ENCODE measurements at regions not wholly inside any gene's neighbourhood (a gene's known extent, or its start where the extent isn't known, plus 50 kb on each side); places are given as distances from the start of the nearest gene placed in this dataset.

- intact Hi-C loops (cut with DNase I): no loop called here
- ATAC-seq: no peak
- no peak for DNase-seq
Observed at GRCh38 chr12:19836456-19836855, 397.2 kb downstream of the AEBP2 start.

GRCh38 chr12:19837543-19837942 lies 398.3 kb downstream of the AEBP2 start:
- DNase-seq: no peak
- intact Hi-C loops (cut with DNase I): no loop called here
- peak in 1 of 2 donors; percentile 43 for ATAC-seq

DNA sequence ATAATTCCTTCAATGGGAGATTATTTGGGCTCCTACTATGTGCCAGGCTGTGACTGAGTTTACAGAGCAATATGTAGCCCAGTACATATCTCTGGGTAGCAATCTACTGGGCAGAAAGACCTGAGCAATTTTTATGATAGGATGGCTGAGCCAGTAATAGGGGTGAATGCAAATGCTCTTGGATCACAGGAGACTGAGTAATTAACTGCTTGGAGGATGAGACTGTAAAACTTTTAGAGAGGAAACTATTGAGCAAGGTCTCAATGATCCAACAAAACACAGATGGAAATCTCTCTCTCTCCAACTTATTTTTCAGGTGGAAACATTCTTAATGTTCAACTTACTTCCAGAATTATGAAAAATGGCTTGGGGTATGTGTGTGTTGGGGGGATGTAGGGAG lies 402.2 kb downstream of the AEBP2 start:
- intact Hi-C loops (cut with DNase I): no loop called here
- no peak for DNase-seq
- ATAC-seq: peak in 1 of 2 donors; percentile 41

DNA sequence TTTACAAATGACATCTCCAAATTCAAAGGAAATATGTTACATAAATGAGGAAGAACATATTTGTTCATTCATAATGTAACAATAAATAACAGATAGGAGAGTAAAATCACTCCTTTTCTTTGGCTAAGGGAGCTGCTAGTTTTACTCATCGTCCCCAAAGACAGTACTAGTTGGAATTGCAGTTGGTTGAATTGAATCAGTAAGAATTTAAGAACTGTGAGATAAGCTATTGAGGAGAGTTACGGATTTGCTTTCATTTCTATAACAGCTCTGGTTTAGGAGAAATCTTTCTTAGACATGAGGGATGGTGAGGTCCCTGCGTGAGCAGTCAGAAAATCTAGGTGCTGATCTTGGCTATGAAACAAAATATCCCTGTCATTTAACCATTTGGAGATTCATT lies 402.8 kb downstream of the AEBP2 start:
- ATAC-seq: peak in 1 of 2 donors; percentile 33
- intact Hi-C loops (cut with DNase I): no loop called here
- no peak for DNase-seq

DNA sequence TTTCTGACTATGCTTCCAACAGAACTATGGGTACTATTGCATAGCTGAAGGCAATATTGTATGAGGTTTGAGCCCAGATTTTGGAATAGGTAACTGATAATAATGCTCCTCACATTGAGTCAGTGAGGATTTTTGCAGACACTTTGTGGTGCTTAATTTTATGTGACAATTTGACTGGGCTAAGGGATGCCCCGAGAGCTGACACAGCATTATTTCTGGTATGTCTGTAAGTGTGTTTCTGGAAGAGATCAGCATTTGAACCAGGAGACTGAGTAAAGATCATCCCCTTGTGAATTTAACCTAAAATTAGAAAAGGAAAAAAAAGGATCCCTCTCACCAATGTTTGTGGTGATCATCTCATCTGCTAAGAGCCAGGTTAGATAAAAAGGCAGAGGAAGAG lies 404.9 kb downstream of the AEBP2 start:
- no peak for DNase-seq
- ATAC-seq: no peak
- intact Hi-C loops (cut with DNase I): no loop called here

DNA sequence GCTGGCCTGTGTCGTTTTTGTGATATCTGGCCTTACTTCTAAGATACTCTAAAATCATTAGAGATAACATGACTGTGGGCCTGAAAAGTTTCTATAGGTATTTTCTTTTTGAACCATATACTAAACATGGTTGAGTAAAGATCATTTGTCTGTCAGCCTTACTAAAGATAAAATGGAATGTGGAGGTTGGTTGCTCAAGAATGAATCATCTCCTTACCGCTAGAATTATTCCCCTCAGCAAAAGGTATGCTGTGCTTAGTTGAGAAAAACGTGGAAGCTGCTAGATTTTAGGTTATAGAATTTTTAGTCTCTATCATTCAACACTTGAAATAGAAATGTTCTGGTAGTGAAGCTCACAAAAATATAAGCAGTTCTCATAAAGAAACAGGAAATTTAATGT lies 407.3 kb downstream of the AEBP2 start:
- ATAC-seq (peak in 1 of 2 donors; percentile 34), DNase-seq (no peak)
- intact Hi-C loops (cut with DNase I): loop anchor here in 1 of 2 donors (5.0 kb wide), 1 partner anchor 46 kb away; no protein-coding TSS in a partner anchor

DNA sequence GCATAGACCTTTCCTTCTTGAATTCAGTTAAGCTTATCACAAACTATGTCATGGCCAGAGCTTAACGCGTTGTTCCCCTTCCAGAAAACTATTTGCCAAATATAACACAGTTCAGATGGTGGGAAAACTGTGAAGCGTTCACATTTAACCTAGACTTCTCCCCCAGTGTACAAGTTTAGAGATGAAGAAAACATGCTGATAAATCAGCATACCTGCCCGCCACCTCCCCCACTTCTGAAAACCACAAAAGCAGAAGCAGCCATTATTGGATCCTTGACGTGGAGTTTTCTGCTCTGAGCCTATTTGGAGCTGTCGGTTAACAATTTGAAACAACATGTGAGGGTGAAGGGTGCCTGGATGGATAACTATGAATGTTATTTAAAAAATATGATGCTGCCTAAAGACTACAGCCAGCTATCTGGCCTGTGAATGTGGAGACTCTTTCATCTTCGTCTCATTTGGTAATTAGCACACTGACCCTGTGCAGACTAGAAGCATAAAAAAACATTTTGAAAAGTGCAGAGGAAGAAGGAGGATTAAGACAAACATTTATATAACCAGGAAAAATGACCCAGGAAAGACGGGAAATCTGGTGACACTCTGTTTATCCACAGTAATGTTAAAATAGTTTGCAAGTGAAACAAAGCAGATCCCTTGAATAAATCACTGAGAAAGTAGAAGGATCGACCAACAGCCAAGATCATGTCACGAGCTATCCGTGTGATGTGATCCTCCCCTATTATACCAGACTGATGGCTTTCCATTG lies 408.2 kb downstream of the AEBP2 start:
- intact Hi-C loops (cut with DNase I): loop anchor here in 1 of 2 donors (5.0 kb wide), 1 partner anchor 45 kb away; no protein-coding TSS in a partner anchor
- DNase-seq: no peak

GRCh38 chr12:19848421-19848820 lies 409.1 kb downstream of the AEBP2 start:
- DNase-seq: no peak
- ATAC-seq: peak in 1 of 2 donors; percentile 5
- intact Hi-C loops (cut with DNase I): loop anchor here in 1 of 2 donors (5.0 kb wide), 1 partner anchor 44 kb away; no protein-coding TSS in a partner anchor

More for the DNA sequence above, 408.2 kb downstream of the AEBP2 start:
- peak; percentile 83 to 87 for ATAC-seq

DNA sequence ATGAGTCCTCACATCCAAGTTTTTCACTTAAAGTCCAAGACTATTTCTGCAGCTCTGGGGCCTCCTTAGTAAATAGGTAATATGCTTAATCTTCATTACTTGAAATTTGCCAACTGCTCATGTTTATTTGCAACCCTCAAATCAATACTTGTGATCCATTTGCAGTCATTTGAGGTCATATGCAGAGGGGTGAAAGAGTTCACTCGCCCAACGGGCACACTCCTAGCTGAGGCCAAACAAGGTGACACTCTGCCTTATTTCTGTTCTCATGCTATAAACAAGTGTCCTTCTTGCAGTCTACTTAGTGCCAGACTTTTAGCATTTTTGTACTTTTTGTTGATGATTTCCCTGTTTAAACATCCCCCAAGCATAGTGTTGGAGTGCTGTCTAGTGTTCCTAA lies 409.9 kb downstream of the AEBP2 start:
- intact Hi-C loops (cut with DNase I): loop anchor here in 1 of 2 donors (5.0 kb wide), 1 partner anchor 43 kb away; no protein-coding TSS in a partner anchor
- no peak for DNase-seq
- no peak for ATAC-seq

- intact Hi-C loops (cut with DNase I): no loop called here
- DNase-seq: no peak
- peak in 1 of 2 donors; percentile 69 for ATAC-seq
Observed at GRCh38 chr12:19850346-19851065, 411.2 kb downstream of the AEBP2 start.

- intact Hi-C loops (cut with DNase I): no loop called here
- peak in 1 of 2 donors; percentile 13 for ATAC-seq
- no peak for DNase-seq
Observed at GRCh38 chr12:19852100-19852855, 413.0 kb downstream of the AEBP2 start.

- intact Hi-C loops (cut with DNase I): no loop called here
- DNase-seq (no peak), ATAC-seq (peak; percentile 10 to 36)
Observed at GRCh38 chr12:19855851-19856250, 416.6 kb downstream of the AEBP2 start.

DNA sequence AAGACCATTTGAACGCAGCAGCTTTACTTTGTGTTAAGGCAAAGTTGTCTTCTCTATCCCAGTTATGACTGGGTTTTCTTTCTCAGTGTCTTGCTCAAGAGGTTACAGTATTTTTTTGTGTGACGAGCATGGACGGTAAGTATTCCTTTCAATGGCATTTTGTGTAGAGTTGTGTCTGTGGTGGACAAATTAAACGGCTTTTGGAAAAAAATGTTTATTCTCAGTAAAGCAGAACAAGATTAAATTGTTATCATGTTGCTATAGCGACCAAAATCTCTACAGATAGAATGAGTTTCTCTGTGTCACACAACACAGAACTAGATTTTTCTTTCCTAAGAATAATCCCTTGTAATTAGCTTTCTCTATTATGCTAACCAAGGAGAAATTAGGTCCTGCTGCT lies 417.1 kb downstream of the AEBP2 start:
- DNase-seq: no peak
- ATAC-seq: peak; percentile 62 to 64

GRCh38 chr12:19857204-19857603 lies 417.9 kb downstream of the AEBP2 start:
- intact Hi-C loops (cut with DNase I): no loop called here
- DNase-seq (no peak), ATAC-seq (no peak)

More for the DNA sequence above, 417.1 kb downstream of the AEBP2 start:
- intact Hi-C loops (cut with DNase I): no loop called here

DNA sequence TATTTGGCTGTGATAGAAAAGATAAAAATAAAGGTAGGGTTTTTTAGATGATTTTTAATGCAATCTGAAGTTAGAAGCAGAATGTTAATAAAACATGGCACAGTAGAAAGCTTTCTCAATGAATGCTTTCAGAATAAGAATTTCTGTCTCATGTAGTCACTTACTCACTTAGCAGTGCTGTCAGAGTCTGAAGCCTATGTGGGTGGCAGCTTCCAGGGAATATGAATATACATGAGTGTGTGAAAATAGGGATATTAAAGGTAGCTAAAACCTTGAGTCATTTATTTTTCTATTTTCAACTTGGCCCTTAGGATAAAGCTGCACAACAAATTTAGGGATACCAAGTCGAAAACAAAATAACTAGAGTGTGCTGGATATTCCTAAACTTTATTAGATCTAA lies 427.9 kb downstream of the AEBP2 start:
- ATAC-seq (no peak), DNase-seq (no peak)
- intact Hi-C loops (cut with DNase I): no loop called here

- DNase-seq (no peak), ATAC-seq (no peak)
- intact Hi-C loops (cut with DNase I): no loop called here
Observed at GRCh38 chr12:19867970-19868369, 428.7 kb downstream of the AEBP2 start.

DNA sequence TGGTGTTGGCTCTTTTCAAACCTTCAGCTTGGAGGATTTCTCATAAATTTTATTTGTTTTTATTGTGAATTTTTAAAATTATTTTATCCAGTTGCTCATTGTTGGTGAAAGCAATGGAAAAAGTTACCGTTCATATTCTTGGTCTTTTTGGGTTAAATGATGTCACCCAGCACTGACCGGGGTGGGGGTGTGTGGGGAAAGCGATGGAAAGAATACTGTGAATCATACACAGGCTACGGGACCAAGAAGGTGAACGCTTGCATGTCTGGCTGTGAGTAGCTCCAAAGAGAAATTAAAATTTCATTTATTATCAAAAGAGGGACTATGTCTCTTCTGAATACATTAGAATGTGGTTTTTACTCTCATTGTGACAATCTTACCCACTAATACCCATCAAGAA lies 430.1 kb downstream of the AEBP2 start:
- ATAC-seq (no peak), DNase-seq (no peak)
- intact Hi-C loops (cut with DNase I): no loop called here

DNA sequence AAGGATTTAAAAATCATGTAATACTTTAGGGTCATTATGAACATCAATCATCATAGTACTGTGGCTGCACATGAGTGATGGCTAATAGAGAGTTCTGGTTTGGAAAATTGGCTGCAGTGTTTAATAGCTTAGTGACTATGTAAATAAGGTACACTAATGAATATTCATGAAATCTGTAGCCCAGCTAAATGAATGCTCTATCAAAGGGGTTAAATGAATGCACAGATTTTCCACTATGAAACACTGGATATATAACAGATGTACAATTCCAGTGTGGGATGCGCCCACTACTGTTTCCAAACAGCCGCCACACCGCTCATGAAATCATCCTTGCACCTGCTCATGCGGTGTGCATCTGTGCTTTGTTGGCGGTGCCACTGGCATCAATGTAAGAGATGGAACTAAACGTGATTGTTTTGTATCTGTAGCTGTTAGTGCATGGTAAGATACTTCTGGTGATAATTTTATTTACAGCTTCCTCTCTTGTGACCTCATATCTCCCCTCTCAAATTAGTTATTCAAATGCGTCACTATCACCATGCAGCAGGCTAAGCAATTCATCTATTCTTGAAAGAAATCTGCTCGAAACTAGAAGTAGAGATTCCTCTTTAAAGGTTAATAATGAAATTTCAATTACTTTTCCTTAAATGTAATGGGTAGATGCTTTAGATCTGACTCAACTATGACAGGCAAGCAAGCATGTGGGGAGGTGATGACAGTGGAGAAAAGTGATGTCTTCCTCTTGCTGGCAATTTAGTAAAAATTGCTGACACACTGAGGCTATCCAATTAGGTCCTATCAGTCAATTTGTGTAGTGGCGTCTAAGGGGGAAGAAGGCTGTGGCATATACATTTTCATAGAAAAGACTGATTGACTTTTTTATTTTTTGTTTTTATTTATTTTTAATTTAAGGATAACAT lies 433.6 kb downstream of the AEBP2 start:
- intact Hi-C loops (cut with DNase I): no loop called here
- no peak for ATAC-seq
- no peak for DNase-seq

DNA sequence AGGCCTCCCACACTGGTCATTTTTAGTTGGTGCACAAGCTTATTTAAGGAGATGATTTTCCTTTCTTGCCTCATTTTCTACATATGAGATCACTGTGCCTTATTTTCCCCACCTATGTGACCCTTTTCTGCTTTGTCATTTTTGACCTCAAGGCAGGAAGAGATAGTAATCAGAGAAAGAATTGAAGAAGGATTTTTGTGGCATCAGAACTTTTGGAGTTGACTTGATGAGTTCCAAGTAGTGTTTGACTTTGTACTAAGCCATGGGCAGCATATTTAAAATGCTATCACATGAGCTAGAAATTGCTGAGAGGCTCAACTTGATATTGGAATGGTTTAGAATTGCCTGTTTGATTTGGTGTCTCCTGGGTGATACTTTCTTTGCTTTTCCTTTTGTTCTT lies 440.8 kb downstream of the AEBP2 start:
- intact Hi-C loops (cut with DNase I): no loop called here
- ATAC-seq: no peak

More for the DNA sequence above, 440.8 kb downstream of the AEBP2 start:
- DNase-seq: no peak

Measured in left cardiac atrium (tissue), 4 donors.